Transverse colon (tissue), 4 donors: ENCODE measurements at regions not wholly inside any gene's neighbourhood (a gene's known extent, or its start where the extent isn't known, plus 50 kb on each side); places are given as distances from the start of the nearest gene placed in this dataset.
A peak's percentile ranks its signal among the peaks of the same experiment; 100 is the strongest.

Experiments
- DNase-seq: peaks from one replicate; pipeline ENCODE4 v3.0.0-alpha.2; 2019
- H3K27ac ChIP-seq, 4 donors: fragments of 200-600 bp; sonication (generic); 2 replicates each; pipeline ENCODE4 v1.5.1; 2016 to 2018; ENCODE audit warnings: inconsistent platforms in 4 of 4
- H3K27me3 ChIP-seq: fragments of 200-600 bp; sonication (generic); 2 replicates; pipeline ENCODE4 v1.5.1; 2017; ENCODE audit warnings: inconsistent platforms
- H3K36me3 ChIP-seq, 4 donors: fragments of 200-600 bp; sonication (generic); 2 replicates each; pipeline ENCODE4 v1.5.1; 2017 to 2019; ENCODE audit warnings: inconsistent platforms in 4 of 4
- H3K4me1 ChIP-seq, 4 donors: fragments of 200-600 bp; sonication (generic); 2 replicates each; pipeline ENCODE4 v1.5.1; 2017 to 2020; ENCODE audit warnings: inconsistent platforms in 4 of 4
- H3K4me3 ChIP-seq, 4 donors: fragments of 200-600 bp; sonication (generic); 1 replicate in 1 of 4; 2 replicates in 3 of 4; pipeline versions ENCODE4 v1.5.1 to v1.6.1; 2017 to 2019; ENCODE audit warnings: inconsistent platforms in 4 of 4
- H3K9me3 ChIP-seq, 2 donors: fragments of 200-600 bp; sonication (generic); 2 replicates each; pipeline ENCODE4 v1.5.1; 2017 to 2019; ENCODE audit warnings: inconsistent platforms in 2 of 2
- EP300 ChIP-seq: sonication (generic); formaldehyde crosslinking; IDR thresholded peaks from one replicate; pipeline ENCODE4 v1.6.1; 2017; ENCODE audit warnings: antibody characterized with exemption, low read depth
- POLR2A ChIP-seq: fragments of 450-650 bp; IDR thresholded peaks from one replicate; pipeline ENCODE4 v1.6.1; 2016; ENCODE audit warnings: antibody characterized with exemption, mild to moderate bottlenecking, moderate library complexity
- POLR2AphosphoS5 ChIP-seq, 3 donors: sonication (generic); formaldehyde crosslinking; IDR thresholded peaks; one replicate each; pipeline ENCODE4 v1.6.1; 2016; ENCODE audit warnings: antibody characterized with exemption in 3 of 3
- WGBS, 2 donors: methylation state at CpG; one replicate each; pipeline ENCODE4 v1.1.5; 2018; ENCODE audit warnings: low coverage in 1 of 2; 5-methylcytosine and 5-hydroxymethylcytosine counted together
- in situ Hi-C, 4 donors: fragments of 200-750 bp; cut with MboI; loops; one replicate each; pipeline versions ENCODE4 v1.15.0 to v1.15.1; 2017; ENCODE audit warnings: low sequenced_read_pairs in 3 of 4, low pct_ligation_motif_present in 1 of 4, low pct_unique_long_range_greater_than_20kb in 1 of 4
- intact Hi-C: fragments of 100-400 bp; cut with DNase I; formaldehyde crosslinking; loops from one replicate; pipeline ENCODE4 v1.15.1; 2023; ENCODE audit warnings: low total_unique reads
- TF ChIP-seq, protein P1 (sequence below), 5 experiments: fragments of 200-600 bp in 3 of 5; fragments of 450-650 bp in 2 of 5; sonication (generic) in 3 of 5; IDR thresholded peaks; 1 replicate in 2 of 5; 2 replicates in 3 of 5; pipeline ENCODE4 v1.5.1; 2016 to 2017; ENCODE audit warnings: antibody characterized with exemption in 5 of 5, inconsistent platforms in 3 of 5, mild to moderate bottlenecking in 2 of 5, moderate library complexity in 1 of 5

DNA sequence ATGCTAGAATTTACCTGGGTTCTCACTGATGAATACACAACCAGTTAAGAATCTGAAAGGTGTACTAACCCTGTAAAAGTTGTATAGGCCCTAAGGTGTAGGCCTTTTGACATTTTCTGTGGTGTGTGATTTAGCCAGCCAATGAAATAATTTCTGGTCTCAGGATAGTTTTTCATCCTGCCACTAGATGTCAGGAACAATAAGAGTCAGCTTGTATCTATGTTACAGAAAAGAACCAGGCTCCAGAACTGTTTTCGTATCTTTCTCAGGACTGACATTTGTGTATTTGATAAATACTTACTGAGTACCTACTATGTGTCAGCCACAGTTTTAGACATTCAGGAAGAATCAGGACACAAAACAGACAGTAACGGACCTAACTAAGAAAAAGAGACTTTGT is 673.6 kb upstream of the TENM3 start:
- no peak for DNase-seq
- no peaks in the 10 kb centered on the region for H3K36me3 ChIP-seq
- TF ChIP-seq, protein P1, sequence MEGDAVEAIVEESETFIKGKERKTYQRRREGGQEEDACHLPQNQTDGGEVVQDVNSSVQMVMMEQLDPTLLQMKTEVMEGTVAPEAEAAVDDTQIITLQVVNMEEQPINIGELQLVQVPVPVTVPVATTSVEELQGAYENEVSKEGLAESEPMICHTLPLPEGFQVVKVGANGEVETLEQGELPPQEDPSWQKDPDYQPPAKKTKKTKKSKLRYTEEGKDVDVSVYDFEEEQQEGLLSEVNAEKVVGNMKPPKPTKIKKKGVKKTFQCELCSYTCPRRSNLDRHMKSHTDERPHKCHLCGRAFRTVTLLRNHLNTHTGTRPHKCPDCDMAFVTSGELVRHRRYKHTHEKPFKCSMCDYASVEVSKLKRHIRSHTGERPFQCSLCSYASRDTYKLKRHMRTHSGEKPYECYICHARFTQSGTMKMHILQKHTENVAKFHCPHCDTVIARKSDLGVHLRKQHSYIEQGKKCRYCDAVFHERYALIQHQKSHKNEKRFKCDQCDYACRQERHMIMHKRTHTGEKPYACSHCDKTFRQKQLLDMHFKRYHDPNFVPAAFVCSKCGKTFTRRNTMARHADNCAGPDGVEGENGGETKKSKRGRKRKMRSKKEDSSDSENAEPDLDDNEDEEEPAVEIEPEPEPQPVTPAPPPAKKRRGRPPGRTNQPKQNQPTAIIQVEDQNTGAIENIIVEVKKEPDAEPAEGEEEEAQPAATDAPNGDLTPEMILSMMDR (IDR thresholded peaks at IDR 0.05) = peak in 4 of 5 experiments; percentile 15 to 42 (median 28)
- TF ChIP-seq POLR2A (no peak), POLR2AphosphoS5 (IDR thresholded peaks at IDR 0.05) (no peak)
- no peaks in the 10 kb centered on the region for H3K27me3 ChIP-seq
- no peaks in the 10 kb centered on the region for H3K4me1 ChIP-seq
- WGBS, 2 donors = 44 to 64% methylated on average over 2 of the region's 2 CpGs
- intact Hi-C loops (no loop called here), in situ Hi-C loops (no loop called here)
- H3K4me3 ChIP-seq = no peak overlapping the region
- no peak overlapping the region for H3K27ac ChIP-seq
- H3K9me3 ChIP-seq = no peaks in the 10 kb centered on the region

DNA sequence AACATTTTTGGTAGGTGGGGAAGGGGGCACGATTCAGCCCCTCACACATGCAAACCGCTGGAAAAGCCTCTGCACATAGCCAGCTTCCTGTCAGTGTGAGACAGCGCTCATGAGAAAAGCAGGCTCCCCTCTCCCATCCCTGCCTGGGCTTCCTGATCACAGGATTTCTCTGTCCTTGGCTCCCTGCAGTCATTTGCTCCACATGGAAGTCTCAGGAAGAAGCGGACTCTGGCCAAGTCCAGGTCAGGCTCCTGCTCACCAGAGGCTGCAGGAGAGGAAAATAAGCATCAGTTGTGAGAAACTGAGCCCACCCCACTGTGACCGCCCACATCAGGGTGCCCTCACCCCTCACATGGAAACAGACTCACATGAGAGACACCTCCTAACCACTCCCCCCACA is 664.3 kb upstream of the TENM3 start:
- intact Hi-C loops (no loop called here), in situ Hi-C loops (no loop called here)
- no peak for DNase-seq
- 74% methylated on average over 5 of the region's 5 CpGs; no CpG with 5 or more reads in 1 of the 2 donors for WGBS, 2 donors
- Histone ChIP-seq H3K4me3 (no peak overlapping the region), H3K27ac (no peak overlapping the region), H3K4me1 (no peaks in the 10 kb centered on the region), H3K9me3 (no peaks in the 10 kb centered on the region), H3K36me3 (no peaks in the 10 kb centered on the region), H3K27me3 (no peaks in the 10 kb centered on the region)
- TF ChIP-seq POLR2AphosphoS5 (IDR thresholded peaks at IDR 0.05) = no peak
- TF ChIP-seq POLR2A = no peak
- TF ChIP-seq, protein P1 (IDR thresholded peaks at IDR 0.05) = no peak
- no peak for TF ChIP-seq EP300

DNA sequence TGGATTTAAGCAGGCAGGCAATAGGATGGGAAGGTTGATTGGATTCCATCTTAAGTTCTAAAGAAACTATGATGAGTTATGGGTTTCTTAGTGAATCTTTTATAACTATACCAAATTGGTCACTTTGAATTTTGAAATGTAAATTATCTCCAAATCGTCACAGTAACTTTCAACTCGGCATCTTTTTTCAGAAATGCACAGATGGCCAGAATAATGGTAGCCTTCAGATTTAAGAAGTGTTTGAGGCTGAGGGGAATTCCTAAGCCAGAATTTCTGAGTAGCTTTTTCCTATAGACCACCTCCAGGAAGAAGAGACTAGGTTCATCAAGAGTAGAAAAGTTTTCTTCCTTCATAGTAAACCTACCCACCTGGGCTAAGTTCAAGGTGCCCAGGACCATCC is 663.7 kb upstream of the TENM3 start:
- Histone ChIP-seq H3K27me3 (no peaks in the 10 kb centered on the region), H3K27ac (no peak overlapping the region), H3K4me3 (no peak overlapping the region), H3K9me3 (no peaks in the 10 kb centered on the region), H3K4me1 (no peaks in the 10 kb centered on the region), H3K36me3 (no peaks in the 10 kb centered on the region)
- TF ChIP-seq, protein P1 (IDR thresholded peaks at IDR 0.05) = no peak
- TF ChIP-seq POLR2A (no peak), EP300 (no peak), POLR2AphosphoS5 (IDR thresholded peaks at IDR 0.05) (no peak)
- DNase-seq = no peak
- intact Hi-C loops = no loop called here
- in situ Hi-C loops = no loop called here
- 80 to 86% methylated on average over 2 of the region's 2 CpGs for WGBS, 2 donors

DNA sequence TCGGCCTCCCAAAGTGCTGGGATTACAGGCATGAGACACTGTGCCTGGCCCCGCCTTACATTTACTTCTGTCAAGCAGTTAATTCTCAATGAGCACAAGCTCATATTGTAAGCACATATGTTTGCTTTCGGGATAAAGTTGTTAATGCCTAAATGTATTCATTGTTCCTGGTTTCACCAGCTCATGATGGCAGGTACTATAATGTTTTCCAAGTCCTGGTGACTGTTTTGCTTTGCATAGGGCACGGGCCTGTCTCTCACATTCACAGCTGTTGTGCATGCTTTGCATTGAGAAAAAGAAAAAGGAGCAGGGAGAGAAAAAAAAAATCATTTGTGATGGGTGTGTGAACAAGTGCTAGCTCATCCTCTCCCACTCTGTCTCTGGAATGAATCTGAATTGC is 661.2 kb upstream of the TENM3 start:
- no peak for DNase-seq
- intact Hi-C loops = no loop called here
- Histone ChIP-seq H3K4me3 (no peak overlapping the region), H3K36me3 (no peaks in the 10 kb centered on the region), H3K9me3 (no peaks in the 10 kb centered on the region), H3K4me1 (no peaks in the 10 kb centered on the region), H3K27ac (no peak overlapping the region), H3K27me3 (no peaks in the 10 kb centered on the region)
- no peak for TF ChIP-seq POLR2AphosphoS5 (IDR thresholded peaks at IDR 0.05)
- TF ChIP-seq POLR2A = no peak
- no peak for TF ChIP-seq EP300
- TF ChIP-seq, protein P1 (IDR thresholded peaks at IDR 0.05) = no peak
- WGBS, 2 donors = 56 to 65% methylated on average over 2 to 4 of the region's 4 CpGs
- in situ Hi-C loops = no loop called here
